Upper lobe of right lung (tissue), 1 donor: ENCODE measurements at regions not wholly inside any gene's neighbourhood (a gene's known extent, or its start where the extent isn't known, plus 50 kb on each side); places are given as distances from the start of the nearest gene placed in this dataset.
"Not testable (repeated sequence)": the region's sequence is repeated elsewhere in the genome, so short reads cannot be mapped to it uniquely, and the experiment has no call there.

ENCODE experiments used
- ATAC-seq: fragments of 200-7000 bp; cut with Tn5 transposase; one replicate; pipeline ENCODE4 v1.9.1; 2020; ENCODE audit warnings: mild to moderate bottlenecking, moderate library complexity
- DNase-seq: peaks from one replicate; pipeline ENCODE4 v3.0.0-alpha.2; 2020
- H3K27ac ChIP-seq: fragments of 200-600 bp; one replicate; pipeline ENCODE4 v1.8.0; 2022
- H3K27me3 ChIP-seq: fragments of 200-600 bp; one replicate; pipeline ENCODE4 v1.8.0; 2022; ENCODE audit warnings: mild to moderate bottlenecking
- H3K36me3 ChIP-seq: fragments of 200-600 bp; one replicate; pipeline ENCODE4 v1.8.0; 2022
- H3K4me1 ChIP-seq: fragments of 200-600 bp; one replicate; pipeline ENCODE4 v1.8.0; 2022
- H3K4me3 ChIP-seq: fragments of 200-600 bp; one replicate; pipeline ENCODE4 v1.8.0; 2022; ENCODE audit warnings: mild to moderate bottlenecking
- H3K9me3 ChIP-seq: fragments of 200-600 bp; one replicate; pipeline ENCODE4 v1.8.0; 2022
- intact Hi-C: fragments of 100-400 bp; cut with DNase I; formaldehyde crosslinking; loops from one replicate; pipeline ENCODE4 v1.11.0; 2022
- donor health status: DM: no; HTN: yes; CAD: no; lungs with severe emphysema.

DNA sequence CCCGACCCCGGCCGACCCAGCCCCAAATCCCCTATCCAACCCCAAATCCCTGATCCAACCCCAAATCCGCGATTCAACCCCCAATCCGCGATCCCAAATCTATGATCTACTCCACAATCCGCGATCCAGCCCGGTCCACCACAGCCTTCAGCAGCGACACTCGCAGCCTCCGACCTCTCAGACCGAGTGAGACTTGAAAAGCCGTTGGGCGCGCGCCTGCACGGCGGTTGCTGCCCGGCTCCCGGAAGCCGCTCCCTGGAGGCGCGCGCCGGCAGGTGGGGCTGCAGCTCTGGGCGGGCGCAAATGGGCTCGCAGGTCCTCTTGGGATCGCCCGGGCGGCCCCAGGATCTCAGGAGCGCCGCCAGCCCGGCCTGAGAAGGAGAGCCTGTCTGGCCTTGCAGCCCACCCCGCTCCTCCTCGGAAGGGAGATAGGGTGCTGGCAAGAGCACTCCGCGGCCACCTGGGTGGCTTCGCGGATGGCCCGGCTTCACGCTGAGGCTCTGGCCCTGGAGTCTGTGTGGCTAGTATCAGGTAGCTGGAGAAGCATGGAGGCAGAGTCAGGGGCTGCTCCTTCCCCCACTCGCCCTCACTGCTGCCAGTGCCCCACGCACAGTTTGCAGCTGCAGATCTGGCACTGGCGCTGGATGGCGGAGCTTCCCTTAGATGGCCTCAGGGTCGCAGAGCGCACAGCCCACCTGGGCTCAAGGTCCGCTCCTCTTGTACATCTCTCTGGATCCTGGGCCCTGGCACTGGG is 533.4 kb upstream of the DEFB115 start:
- ATAC-seq, H3K4me1 ChIP-seq, H3K9me3 ChIP-seq, H3K27me3 ChIP-seq, H3K36me3 ChIP-seq, intact Hi-C loops, H3K27ac ChIP-seq: not testable (repeated sequence)
- DNase-seq: peak; percentile 89
- peak overlapping the region; percentile 31 for H3K4me3 ChIP-seq

GRCh38 chr20:30724688-30725074 is 532.8 kb upstream of the DEFB115 start:
- peak; percentile 65 for DNase-seq
- ATAC-seq, H3K27ac ChIP-seq, intact Hi-C loops, H3K36me3 ChIP-seq, H3K4me1 ChIP-seq, H3K27me3 ChIP-seq, H3K9me3 ChIP-seq: not testable (repeated sequence)
- peak overlapping the region; percentile 31 for H3K4me3 ChIP-seq

DNA sequence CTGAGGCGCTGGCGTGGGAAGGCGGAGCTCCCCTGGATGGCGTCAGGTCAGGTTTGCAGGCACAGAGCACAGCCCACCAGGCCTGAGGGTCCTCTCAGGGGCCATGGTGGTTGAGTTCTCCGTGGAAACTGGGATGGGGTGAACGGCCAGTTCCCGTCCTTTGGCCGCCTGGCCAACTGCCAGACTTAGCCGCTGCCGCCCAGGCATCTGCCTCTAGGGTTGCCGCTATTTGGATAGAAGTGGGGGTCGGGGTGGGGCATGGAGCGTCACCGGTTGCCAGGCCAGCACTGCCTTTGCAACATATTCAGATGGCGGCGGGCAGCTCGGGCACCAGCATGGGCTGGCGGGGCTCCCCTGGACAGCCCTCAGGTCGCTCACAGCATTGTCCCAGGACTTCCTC is 532.3 kb upstream of the DEFB115 start:
- H3K9me3 ChIP-seq, intact Hi-C loops, ATAC-seq, H3K27me3 ChIP-seq, H3K27ac ChIP-seq, H3K36me3 ChIP-seq, H3K4me1 ChIP-seq: not testable (repeated sequence)
- peak; percentile 62 for DNase-seq
- H3K4me3 ChIP-seq: peak overlapping the region; percentile 31

- DNase-seq, H3K4me1 ChIP-seq, H3K27me3 ChIP-seq, H3K4me3 ChIP-seq, H3K9me3 ChIP-seq, ATAC-seq, H3K27ac ChIP-seq, intact Hi-C loops, H3K36me3 ChIP-seq: not testable (repeated sequence)
Measured at GRCh38 chr20:30728271-30728885, 529.1 kb upstream of the DEFB115 start.
